HG03196 (cell line): ENCODE measurements at regions not wholly inside any gene's neighbourhood (a gene's known extent, or its start where the extent isn't known, plus 50 kb on each side); places are given as distances from the start of the nearest gene placed in this dataset.

ENCODE experiments used
- ATAC-seq: cut with Tn5 transposase; IDR thresholded peaks from one replicate; pipeline ENCODE4 v1.9.1; 2021; ENCODE audit not compliant: unreplicated experiment

DNA sequence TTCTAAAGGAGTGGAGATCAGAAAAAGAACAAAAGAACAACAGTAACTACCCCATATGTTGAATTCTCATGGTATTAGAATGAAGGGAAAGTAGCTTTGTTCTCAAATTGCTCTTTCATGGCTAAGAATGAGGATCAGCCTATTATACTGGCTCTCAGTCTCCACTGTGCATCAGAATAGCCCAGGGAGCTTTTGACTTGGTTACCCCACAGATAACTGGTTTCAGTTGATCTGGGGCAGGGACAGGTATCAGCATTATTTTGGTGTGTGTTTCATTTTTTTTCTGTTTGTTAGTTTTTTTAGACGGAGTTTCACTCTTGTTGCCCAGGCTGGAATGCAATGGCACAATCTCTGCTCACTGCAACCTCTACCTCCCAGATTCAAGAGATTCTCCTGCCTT is 311.7 kb upstream of the TLE3 start:
- no peak for ATAC-seq

DNA sequence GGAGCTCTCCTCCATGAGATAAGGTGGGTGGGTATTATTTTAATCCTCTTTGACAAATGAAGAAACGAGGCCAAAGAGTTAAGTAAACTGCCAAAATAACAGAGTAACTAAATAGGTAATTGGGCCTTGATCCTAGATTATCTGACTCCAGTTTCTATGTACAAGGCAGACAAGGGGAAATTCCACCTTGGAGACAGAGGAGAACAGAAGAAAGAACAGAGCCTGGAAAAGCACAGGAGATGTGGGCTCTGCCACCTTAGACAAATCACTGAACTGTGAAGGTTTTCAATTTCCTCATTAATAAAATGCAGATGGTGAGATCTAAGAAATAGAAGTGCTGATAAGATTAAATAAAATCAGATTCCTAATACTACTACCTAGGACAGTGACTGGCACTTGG is 310.2 kb upstream of the TLE3 start:
- no peak for ATAC-seq

DNA sequence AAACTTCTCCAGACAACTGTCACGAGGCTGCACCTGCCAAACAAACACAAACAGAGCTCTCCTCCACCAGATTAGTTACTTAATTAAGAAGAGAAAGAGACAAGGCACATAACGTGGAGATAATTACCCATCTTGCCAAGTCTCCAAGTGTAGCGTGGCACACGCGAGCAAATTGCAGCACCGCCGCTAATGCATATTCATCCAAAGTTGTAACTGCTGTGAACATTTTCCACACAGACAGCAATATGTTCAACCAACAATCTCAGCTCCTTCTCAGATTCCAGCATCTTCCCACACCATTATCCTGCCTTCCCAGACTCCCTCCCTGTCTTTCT is 309.6 kb upstream of the TLE3 start:
- no peak for ATAC-seq

DNA sequence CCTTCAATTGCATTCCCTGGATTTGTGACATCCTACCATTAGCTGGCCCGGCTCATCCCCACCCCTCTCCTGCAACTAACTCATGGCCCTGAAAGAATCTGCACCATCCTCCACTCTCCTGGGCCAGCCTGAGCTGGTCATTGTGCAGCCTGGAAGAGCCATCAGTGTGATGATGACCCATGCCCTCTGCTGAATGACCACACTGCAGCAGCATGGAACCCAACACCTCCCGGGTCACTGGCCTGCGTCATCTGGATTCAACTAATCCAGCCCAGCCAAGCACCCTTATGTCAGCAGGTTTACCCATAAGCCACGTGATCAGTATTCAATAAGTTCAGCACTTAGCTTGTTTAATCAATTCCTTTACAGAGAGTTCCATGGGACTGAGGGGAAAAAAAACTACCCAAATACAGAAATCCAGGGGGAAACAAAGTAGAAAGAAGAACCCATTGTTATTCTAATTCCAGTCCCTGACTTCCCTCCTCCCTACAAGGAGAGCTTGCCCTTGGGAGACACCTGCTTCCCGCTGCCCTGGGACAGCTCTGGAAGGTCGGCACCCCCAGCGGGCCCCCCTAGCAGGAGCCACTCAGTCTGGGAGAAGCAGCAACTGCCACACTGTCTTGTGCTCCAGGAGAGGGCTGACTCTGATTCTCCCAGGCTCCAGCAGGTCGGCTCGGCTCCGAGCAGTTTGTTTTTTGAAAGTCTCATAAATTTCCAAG is 309.1 kb upstream of the TLE3 start:
- no peak for ATAC-seq

DNA sequence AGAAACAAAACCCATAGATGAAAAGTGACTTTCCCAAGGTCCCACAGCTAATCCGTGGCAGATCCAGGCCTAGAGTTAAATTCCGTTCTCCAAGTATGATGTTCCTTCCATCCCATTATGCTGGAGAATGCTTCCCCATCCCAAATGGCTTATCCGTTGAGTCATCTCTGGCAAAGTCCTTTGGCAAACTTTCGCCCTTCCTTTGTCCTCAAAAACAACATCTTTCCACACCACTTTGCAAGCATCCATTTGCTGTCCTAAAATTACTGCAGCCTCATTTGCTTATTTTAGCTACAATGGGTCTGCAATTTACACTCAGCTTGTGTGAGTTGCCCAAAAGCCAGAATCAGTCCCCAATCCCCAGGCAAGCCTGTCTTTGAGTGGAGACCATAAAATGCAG is 304.0 kb upstream of the TLE3 start:
- ATAC-seq: no peak

DNA sequence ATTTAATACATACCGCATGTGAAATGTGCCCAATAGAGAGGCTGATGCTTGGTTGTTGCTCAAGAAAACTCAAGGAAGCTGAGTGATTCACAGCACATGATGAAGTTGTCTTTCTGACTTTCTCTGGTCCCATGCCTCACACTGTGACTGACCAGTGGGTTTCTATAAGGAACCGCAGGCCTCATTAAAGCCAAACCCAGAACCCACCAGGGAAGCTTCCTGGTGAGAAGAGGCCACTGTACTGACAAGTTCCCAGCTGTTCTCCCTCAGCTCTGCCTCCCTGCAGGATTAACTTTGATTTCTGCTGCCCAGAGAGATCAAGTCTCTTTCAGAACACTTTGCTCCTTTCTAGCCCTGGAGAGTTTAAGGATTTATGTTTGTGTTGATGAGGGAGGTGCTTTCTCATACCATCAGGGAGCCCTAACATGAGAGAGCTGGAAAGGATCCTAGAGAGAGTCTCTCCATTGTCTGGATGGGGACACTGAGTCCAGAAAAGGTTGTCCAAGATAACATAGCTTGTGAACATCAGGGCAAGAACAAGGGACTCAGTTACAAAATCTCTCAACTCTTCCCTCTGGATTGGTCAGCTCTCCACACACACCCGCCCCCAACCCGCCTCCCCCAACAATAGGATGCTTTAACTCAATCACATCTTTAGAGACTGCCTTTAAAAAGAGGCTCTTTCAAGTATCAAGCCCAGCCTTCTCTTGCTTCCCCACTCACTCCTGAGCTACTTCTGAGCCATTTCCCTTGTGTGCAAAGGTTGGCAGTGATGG is 303.2 kb upstream of the TLE3 start:
- no peak for ATAC-seq

DNA sequence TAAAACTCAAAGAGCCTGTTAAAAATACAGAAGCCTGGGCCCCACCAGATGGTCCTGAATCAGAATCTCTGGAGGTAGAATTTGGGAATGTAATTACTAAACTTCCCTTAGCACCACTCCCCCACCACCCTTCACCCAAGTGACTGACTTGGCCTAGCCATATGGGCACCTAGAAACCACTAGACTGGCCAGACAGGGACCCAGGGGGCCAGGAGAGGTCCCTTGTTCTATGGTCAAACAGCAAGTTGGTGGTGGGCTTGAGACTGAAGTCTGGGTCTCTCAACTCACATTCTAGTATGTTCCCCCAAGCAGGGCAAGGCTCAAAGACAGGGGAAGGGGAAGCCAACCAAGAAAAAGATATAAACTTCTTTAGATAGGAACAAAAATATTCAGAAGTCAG is 301.5 kb upstream of the TLE3 start:
- ATAC-seq: no peak

DNA sequence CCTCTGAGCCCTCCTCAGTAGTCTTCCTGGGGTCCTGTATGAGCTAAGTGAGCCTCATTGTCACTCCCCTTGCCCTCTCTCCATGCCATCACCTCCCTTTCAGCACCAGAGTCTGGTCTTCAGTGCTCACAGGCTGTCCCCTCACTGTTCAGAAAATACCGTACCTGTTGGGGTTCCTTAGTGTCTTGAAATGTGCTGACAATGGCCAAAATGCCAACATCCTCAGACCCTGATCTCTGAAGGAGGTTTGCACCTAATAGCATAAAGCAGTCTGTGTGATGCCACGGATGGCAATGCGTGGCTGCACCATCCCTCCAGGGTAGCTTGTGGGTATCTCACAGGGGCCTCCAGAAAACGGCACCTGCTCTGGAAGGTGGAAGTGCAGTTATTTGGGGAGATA is 301.0 kb upstream of the TLE3 start:
- ATAC-seq: no peak

DNA sequence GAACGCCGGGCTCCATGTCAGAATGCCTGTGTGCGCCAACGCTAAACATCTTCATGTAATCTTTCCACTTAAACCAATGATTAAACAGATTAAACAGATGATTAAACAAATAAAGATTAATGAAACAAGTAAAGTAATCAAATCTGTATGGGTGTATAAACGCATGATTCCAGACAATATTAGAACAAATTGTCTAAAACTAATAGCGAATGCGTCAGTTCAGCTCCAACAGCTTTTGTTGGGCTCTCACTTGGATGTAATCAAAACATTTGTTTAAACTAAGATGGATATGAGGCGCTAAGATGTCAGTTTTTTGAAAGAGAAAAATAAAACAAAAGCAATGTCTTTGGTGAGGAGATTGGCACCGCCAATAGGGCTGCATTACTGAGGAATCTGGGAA is 299.1 kb upstream of the TLE3 start:
- no peak for ATAC-seq

DNA sequence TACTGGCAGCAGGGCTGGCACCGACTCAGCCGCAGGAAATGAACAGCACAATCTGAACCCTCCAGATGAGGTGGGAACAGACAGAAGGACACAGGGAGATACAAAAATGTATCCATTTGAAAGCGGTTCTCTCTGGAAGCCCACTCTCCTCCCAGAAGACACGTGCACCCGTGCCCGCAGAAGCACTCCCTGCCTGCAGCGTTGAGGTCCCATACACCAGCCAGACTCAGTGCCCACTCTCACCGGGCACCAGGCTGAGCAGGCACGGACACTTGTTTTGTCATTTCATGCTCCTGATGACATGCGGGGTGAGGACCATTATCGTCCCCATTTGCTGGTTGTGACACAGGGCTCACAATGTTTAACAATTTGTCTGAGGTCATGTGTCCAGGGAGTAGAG is 297.4 kb upstream of the TLE3 start:
- no peak for ATAC-seq

DNA sequence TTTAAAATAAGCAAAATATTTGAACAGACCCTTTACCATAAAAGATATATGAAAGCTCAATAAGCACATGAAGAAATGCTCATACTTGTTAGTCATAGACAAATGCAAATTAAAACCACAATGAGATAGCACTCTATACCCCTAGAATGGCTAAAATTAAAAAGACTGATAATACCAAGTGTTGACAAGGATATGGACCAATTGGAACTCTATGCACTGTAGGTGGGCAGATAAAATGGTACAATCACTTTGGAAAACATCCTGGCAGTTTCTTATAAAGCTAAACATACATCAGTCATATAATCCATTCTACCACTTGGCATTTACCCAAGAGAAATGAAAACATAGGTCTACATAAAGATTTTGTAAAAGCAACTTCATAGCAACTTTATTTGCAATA is 293.0 kb upstream of the TLE3 start:
- ATAC-seq: no peak

DNA sequence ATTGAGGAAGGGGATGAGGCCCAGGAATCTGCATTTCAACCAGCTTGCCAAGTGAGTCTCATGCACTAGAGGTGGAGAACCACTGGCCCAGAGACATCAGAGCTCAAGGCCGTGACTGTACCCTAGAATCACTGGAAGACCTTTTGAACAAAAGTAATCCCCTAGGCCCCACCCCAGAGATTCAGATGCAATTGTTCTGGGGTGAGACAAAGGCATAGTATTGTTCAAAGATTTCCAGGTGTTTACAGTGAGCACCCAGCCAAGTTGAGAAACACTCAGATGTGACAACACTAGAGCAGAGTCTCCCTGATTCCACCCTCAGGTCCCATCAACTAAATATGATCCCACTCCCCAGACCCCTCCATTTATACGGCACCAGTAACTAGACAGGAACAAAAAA is 290.3 kb upstream of the TLE3 start:
- ATAC-seq: no peak

DNA sequence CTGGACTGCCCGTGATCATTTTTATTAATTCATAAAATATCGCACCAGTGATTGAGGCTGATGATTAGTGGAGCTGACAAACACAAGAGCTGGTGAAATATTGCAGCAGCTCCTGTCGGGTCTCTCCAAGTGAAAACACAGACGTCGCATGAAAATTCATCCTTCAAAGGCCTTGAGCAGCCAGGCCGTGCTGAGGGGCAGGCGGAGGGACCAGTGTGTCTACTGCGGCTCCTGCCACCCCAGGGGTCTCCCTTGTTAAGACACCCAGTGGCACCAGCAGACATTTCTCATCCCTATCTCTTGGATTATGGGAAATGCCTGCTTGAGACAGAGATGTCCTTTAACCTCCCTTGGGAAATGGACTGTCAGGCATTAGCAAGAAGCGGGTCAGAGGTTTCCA is 289.4 kb upstream of the TLE3 start:
- no peak for ATAC-seq

DNA sequence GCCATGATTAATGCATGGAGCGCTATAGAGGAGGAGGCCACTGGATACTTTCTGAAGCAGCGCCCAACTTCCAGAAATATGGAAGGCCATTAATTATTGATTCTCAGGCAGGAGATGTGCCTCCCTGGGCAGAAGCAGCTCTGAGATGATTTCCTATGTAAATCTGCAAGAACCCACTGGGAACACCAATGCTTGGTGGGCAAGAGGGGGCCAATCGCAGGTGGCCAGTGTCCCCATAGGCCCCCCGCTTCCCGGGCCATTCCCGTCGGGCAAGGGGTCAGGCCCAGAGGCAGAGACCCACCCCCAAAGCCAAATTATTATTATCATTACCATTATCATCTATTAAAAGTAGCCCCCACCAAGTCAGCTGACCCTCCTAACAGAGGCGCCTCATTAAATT is 288.0 kb upstream of the TLE3 start:
- no peak for ATAC-seq

DNA sequence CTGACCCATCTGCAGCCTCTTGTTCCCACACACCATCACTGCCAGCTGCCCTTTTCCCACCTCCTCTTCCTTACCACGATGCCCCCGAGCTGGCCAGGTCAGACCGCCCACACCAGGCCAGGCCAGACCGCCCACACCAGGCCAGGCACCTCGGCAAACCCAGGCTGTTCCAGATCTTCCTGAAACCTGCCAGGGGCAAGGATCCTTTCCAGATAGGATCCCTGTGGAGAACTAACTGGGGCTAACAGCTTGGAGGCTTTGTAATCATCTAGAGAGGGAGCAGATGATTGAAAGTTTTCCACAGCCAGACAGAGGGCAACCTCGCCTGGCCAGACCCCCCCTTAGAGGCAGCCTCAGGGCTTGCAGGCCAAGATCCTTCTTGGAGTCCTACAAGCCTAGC is 287.3 kb upstream of the TLE3 start:
- ATAC-seq: no peak

DNA sequence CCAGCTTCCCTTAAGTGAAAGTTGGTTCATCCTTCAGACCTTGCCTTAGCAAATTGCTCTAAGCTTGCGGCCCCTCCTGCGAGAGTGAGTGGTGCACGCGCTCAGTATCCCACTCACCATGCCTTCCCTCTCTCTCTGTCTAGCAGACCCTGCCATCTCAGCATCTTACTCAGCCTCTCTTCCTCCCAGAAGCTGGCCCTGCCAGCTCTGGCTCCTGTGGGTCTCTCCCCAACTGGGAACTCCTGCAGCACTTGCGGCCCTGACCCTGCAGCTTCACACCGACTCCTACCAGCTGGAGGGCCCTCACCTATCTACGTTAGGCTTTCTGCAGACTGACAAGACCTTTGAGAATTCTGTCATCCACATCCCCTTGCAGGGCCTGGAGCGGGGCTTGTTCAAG is 286.1 kb upstream of the TLE3 start:
- ATAC-seq: no peak

DNA sequence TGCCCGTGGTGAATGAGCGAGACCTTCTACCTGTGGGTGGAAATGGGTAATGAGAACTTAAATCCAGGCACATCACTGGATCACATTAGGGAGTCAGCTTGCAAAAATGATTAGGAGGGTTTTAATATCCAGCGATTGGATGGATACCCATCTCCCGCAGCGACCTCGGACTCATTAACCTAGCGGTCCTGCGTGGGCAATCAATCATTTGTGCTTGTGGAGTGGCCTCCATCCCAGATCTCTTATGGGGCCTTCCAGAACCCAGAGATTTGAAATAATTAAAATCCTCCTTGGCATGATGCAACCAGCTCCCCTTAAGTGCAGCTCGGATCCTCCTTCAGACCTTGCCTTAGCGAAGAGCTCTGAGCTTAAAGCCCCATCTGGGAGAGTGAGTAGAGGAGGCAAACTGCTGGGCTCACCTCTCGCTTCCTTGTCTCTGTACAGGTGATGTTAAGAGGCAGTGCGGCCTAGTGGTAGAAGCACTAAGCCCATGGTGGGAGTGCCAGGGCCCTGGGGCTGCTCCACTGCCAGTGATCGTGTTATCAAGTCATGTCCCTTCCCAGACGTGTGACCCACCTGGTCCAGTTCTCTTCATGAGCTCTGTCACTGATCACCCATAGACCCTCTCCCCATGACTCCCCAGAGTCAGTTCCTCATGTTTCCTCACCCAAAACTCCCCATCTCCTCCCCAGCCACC is 285.2 kb upstream of the TLE3 start:
- ATAC-seq: no peak

DNA sequence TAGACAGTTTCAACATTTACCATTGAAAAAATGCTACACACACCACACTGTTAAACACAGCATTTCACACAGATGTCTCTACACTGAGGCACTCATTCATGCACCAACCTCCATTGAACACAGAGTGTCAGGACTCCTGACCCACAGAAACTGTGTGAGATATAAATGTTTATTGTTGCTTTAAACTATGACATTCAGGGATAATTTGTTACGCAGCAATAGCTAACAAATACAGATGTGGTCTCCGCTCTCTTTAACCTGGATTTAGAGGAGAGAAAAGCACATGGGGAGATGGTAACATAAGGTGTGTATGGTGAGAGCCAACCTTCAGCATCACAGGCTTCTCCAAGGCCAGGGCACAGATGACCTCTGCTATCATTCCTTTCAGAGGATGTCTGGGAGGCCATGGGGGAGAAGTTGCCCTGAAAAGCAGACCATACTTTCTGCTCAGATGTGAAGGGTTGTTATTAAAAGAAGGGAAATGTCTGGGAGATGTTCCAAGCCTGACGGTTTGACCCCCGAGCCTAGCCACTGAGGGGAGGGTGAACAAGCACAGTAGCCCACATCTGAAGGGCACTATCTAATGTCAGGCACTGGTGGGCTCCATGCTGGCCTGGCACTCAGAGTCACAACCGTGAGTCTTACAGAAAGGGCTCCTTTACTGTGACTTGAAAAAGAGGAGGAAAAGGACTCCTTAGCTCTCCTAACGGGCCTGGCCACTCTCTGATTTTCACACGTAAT is 284.5 kb upstream of the TLE3 start:
- no peak for ATAC-seq

DNA sequence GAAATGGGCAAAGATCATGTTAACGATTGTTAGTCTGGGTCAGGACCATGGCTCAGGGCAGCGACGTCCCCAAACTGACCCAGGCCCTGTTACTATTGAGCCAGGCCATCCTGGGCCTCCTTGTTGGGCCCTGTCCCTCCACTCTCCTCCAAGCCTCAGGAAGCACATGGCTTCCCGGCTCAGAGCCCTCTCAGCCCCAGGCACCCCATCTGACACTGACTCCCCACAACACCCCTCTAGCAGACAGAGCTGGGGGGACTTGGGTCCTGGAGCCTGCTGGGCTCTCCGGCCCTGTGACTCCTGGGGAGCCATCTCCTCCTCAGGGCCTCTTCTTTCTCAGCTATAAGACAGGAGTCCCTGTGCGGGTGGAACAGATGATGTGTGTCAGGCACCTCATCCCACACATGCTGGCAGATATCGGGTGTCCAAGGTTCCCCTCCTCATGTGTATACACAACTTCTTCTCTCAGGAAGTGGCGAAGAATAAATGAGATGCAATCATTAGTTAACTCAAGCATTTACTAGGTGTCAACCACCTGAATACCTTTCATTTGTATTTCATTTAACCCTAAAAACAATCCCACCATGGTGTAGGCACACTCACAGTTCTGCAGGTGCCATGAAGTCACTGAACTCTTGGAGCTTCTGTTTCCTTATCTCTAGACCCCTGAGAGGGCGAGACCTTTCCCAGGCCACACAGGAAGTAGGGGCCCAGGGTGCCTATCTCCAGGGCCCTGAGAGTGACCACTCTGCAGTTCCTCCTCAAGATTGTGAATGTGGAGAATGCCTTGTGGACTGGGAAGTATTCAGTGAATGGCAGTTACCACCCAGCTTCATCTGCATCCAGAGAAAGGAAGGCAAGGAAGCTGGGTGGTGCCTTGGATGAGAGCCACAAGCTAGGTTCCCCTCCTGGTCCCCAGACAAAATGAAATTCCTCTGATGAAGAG is 282.5 kb upstream of the TLE3 start:
- no peak for ATAC-seq

DNA sequence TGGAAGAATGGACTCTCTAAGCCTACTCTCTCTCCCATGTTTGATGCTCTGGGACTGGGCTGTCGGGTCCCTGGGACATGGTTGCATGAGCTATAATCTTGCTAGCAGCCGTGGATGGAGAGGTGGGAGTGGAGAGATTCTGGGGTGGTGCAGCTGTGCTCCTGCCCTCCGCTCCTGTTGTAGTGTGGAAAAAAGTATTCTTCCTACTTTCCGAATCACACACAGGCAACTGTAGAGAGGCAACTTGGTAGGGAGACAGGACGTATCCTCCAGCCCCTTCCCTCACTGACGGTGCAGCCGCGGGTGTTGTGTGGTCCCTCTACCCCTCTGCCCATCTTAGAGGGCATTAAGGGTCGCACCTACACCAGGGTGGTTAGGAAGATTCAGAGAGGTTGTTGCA is 281.4 kb upstream of the TLE3 start:
- ATAC-seq: no peak
